ENCODE measurements at regions not wholly inside any gene's neighbourhood (a gene's known extent, or its start where the extent isn't known, plus 50 kb on each side); places are given as distances from the start of the nearest gene placed in this dataset.
"Not testable (repeated sequence)": the region's sequence is repeated elsewhere in the genome, so short reads cannot be mapped to it uniquely, and the experiment has no call there.

GRCh38 chr2:111376971-111377352 is 256.2 kb downstream of the BCL2L11 start:
- not testable (repeated sequence) for TF ChIP-seq MAX (IDR thresholded peaks at IDR 0.05; ENCODE audit: low read depth, low read length); POLR2A (IDR thresholded peaks at IDR 0.05; ENCODE audit: extremely low read depth, insufficient read length)
